ENCODE measurements at regions not wholly inside any gene's neighbourhood (a gene's known extent, or its start where the extent isn't known, plus 50 kb on each side); places are given as distances from the start of the nearest gene placed in this dataset.

GRCh38 chr10:78617631-78618030 is 451.1 kb upstream of the ZMIZ1 start:
- H3K9ac ChIP-seq = no peak overlapping the region
- H3K9me3 ChIP-seq = no peaks in the 10 kb centered on the region
- no peaks in the 10 kb centered on the region for H3F3A ChIP-seq (replicated peaks; ENCODE audit: insufficient read depth)
- no peaks in the 10 kb centered on the region for H3K9me2 ChIP-seq
- TF ChIP-seq FOSL2 (IDR thresholded peaks at IDR 0.05; ENCODE audit: borderline replicate concordance, low read depth) (no peak), RFX5 (IDR thresholded peaks at IDR 0.05; ENCODE audit: low read length) (no peak), NFIC (IDR thresholded peaks at IDR 0.05; ENCODE audit: borderline replicate concordance) (no peak), YY1 (IDR thresholded peaks at IDR 0.05; ENCODE audit: low read depth) (no peak), TCF12 (IDR thresholded peaks at IDR 0.05) (no peak), FOXJ3 (CRISPR knock-in tag; IDR thresholded peaks at IDR 0.05) (no peak), RCOR1 (IDR thresholded peaks at IDR 0.05; ENCODE audit: low read length) (no peak)
- no peaks in the 10 kb centered on the region for H3K79me2 ChIP-seq (ENCODE audit: insufficient read depth)
- no peak for DNase-seq
- H3K4me3 ChIP-seq (ENCODE audit: low read depth in 2 of 2, low read length in 1 of 2) = no peak overlapping the region
- WGBS (ENCODE audit: low lambda C conversion rate) = 83% methylated on average over 5 of the region's 5 CpGs
- H3K36me3 ChIP-seq (replicated peaks in 1 of 2; ENCODE audit: control insufficient read depth in 1 of 2, insufficient read depth in 2 of 2, low read length in 1 of 2) = no peaks in the 10 kb centered on the region
- H3K4me2 ChIP-seq = no peak overlapping the region
- ChIA-PET POLR2A (interaction anchor here (2.0 kb wide), 1 partner anchor 39 kb away, joined by 5 read pairs; no protein-coding TSS in a partner anchor), CTCF (interaction anchor here (1.1 to 1.7 kb wide), 4 partner anchors 17 to 578 kb away, joined by 3 to 4 read pairs (median 4); no protein-coding TSS in a partner anchor)
- H2AFZ ChIP-seq (ENCODE audit: low read depth) = no peak overlapping the region
- peak overlapping the region in 1 of 2 experiments; percentile 36; a peak in 1 of 4 replicates for H3K27ac ChIP-seq (ENCODE audit: low read depth in 2 of 2, low read length in 1 of 2)
- no peaks in the 10 kb centered on the region for H4K20me1 ChIP-seq (ENCODE audit: insufficient read depth)
- peaks cover 0 to 61% of the 10 kb centered on the region in 2 experiments; a peak in 2 of 4 replicates for H3K4me1 ChIP-seq (ENCODE audit: control insufficient read depth in 1 of 2, insufficient read depth in 2 of 2, low read depth in 1 of 2, low read length in 1 of 2)
- H3K27me3 ChIP-seq (ENCODE audit: insufficient read depth) = peaks cover 6% of the 10 kb centered on the region; the same call in 1 of the 2 replicates

DNA sequence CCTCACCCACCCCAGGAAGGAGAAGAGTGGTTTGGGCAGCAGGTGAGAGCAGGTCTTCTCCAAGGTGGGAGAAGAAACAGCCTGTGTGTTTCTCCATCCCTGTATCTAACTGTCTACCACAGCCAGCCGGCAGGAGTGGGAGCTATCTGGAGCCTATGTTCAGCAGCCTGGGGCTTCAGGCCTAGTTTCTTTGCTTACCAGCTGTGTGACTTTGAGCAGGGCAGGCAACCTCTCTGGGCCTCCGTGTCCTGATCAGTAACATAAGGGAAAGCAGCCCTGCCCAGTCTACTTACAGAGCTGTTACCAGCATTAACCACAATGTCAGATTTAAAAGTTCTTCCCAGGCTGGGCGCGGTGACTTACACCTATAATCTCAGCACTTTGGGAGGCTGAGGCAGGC is 450.7 kb upstream of the ZMIZ1 start:
- DNase-seq = no peak
- WGBS (ENCODE audit: low lambda C conversion rate) = 92% methylated on average over 4 of the region's 4 CpGs
- Histone ChIP-seq H3K9ac (no peak overlapping the region), H3K27ac (ENCODE audit: low read depth in 2 of 2, low read length in 1 of 2) (no peak overlapping the region; a peak in 1 of 4 replicates), H3K4me1 (ENCODE audit: control insufficient read depth in 1 of 2, insufficient read depth in 2 of 2, low read depth in 1 of 2, low read length in 1 of 2) (peaks cover 0 to 61% of the 10 kb centered on the region in 2 experiments; a peak in 2 of 4 replicates), H3K4me2 (no peak overlapping the region), H3K27me3 (ENCODE audit: insufficient read depth) (peaks cover 6% of the 10 kb centered on the region; the same call in 1 of the 2 replicates), H3K9me3 (no peaks in the 10 kb centered on the region), H3F3A (replicated peaks; ENCODE audit: insufficient read depth) (no peaks in the 10 kb centered on the region), H3K79me2 (ENCODE audit: insufficient read depth) (no peaks in the 10 kb centered on the region), H3K36me3 (replicated peaks in 1 of 2; ENCODE audit: control insufficient read depth in 1 of 2, insufficient read depth in 2 of 2, low read length in 1 of 2) (no peaks in the 10 kb centered on the region), H2AFZ (ENCODE audit: low read depth) (no peak overlapping the region), H4K20me1 (ENCODE audit: insufficient read depth) (no peaks in the 10 kb centered on the region), H3K9me2 (no peaks in the 10 kb centered on the region), H3K4me3 (ENCODE audit: low read depth in 2 of 2, low read length in 1 of 2) (no peak overlapping the region)
- CTCF ChIA-PET = interaction anchor here (0.8 to 1.6 kb wide), 3 partner anchors 20 to 578 kb away, joined by 3 to 4 read pairs (median 3); no protein-coding TSS in a partner anchor
- POLR2A ChIA-PET = interaction anchor here (2.0 kb wide), 1 partner anchor 38 kb away, joined by 5 read pairs; no protein-coding TSS in a partner anchor
- TF ChIP-seq, protein P1, sequence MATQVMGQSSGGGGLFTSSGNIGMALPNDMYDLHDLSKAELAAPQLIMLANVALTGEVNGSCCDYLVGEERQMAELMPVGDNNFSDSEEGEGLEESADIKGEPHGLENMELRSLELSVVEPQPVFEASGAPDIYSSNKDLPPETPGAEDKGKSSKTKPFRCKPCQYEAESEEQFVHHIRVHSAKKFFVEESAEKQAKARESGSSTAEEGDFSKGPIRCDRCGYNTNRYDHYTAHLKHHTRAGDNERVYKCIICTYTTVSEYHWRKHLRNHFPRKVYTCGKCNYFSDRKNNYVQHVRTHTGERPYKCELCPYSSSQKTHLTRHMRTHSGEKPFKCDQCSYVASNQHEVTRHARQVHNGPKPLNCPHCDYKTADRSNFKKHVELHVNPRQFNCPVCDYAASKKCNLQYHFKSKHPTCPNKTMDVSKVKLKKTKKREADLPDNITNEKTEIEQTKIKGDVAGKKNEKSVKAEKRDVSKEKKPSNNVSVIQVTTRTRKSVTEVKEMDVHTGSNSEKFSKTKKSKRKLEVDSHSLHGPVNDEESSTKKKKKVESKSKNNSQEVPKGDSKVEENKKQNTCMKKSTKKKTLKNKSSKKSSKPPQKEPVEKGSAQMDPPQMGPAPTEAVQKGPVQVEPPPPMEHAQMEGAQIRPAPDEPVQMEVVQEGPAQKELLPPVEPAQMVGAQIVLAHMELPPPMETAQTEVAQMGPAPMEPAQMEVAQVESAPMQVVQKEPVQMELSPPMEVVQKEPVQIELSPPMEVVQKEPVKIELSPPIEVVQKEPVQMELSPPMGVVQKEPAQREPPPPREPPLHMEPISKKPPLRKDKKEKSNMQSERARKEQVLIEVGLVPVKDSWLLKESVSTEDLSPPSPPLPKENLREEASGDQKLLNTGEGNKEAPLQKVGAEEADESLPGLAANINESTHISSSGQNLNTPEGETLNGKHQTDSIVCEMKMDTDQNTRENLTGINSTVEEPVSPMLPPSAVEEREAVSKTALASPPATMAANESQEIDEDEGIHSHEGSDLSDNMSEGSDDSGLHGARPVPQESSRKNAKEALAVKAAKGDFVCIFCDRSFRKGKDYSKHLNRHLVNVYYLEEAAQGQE (IDR thresholded peaks at IDR 0.05; ENCODE audit: low read depth, low read length) = no peak
- no peak for TF ChIP-seq RCOR1 (IDR thresholded peaks at IDR 0.05; ENCODE audit: low read length)
- TF ChIP-seq YY1 (IDR thresholded peaks at IDR 0.05; ENCODE audit: low read depth) = no peak
- TF ChIP-seq FOSL2 (IDR thresholded peaks at IDR 0.05; ENCODE audit: borderline replicate concordance, low read depth) = no peak
- TF ChIP-seq EZH2phosphoT487 (IDR thresholded peaks at IDR 0.05; ENCODE audit: borderline replicate concordance, low read depth) = no peak
- TF ChIP-seq TAF1 (IDR thresholded peaks at IDR 0.05; ENCODE audit: borderline replicate concordance, low read depth, low read length) = no peak
